HG03280 (cell line): ENCODE measurements at regions not wholly inside any gene's neighbourhood (a gene's known extent, or its start where the extent isn't known, plus 50 kb on each side); places are given as distances from the start of the nearest gene placed in this dataset.
"Not testable (repeated sequence)": the region's sequence is repeated elsewhere in the genome, so short reads cannot be mapped to it uniquely, and the experiment has no call there.

Experiments
- ATAC-seq: cut with Tn5 transposase; IDR thresholded peaks from one replicate; pipeline ENCODE4 v1.9.1; 2021; ENCODE audit warnings: mild to moderate bottlenecking, moderate library complexity; ENCODE audit not compliant: unreplicated experiment

DNA sequence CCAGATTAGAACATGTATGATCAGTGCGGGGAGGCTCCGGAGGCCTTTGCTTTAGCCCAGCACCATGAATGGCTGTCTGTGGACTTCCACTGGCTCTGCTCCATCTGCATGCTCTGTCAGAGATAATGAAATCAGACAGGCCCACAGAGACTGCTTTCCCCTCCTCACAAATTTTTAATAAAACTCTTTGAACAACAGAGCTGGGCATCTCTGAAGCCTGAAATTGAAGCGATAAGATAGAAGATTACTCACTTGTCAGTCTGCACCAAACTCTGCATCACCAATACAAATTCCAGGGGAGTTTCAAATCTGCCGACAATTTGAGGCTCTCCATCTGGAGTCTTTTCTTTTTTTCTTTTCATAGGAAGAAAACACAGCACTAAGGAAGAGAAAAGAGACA is 110.0 kb downstream of the DYRK2 start:
- ATAC-seq, result no peak

DNA sequence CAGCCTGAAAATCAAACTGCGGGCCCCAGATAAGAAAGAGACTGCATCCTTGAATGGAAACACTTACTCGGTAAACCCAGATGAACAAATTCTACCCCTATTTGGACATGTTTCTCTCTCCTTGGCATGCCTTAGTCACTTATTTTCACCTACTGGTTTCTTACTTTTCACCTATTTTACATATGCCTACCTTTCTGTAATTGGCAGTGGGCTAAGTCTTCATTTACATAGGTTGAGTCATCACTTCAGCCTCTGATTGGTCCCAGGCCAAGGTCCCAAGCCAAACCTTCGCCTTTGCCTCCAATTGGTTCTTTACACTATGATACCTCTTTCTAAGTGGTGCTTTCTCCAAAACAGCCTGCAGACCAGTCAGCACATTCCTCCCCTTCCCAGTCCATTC is 111.3 kb downstream of the DYRK2 start:
- ATAC-seq, result no peak

DNA sequence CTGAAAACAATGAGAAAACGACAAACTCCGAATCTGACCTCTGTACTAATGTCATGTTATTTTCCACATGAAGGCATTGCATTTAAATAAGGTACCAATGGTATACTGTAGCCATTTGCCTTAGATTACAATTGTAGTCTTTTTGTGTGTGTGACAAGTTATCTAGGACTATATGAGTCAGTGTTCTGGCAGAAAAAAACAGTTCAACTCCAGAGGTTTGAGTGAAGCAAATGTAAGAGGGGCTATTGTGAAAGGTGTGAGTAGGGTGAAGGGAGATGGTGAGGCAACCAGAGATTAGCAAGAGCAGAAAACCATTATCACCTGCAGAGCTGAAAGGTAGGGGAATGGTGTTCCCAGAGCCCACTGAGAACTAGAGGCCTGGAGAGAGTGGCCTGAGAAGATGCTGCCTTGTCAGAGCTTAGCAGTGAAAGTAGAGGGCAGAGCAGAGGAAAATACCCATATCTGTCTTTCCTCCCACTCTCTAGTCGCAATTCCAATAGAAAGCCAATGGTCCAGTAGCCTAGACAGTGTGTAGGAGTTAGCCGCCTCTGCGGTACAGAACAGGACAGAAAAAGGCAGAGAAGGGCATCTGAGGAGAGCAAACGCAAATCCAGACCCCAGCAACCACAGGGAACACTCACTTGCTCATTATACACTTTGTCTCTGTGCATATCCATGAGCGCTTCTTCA is 112.2 kb downstream of the DYRK2 start:
- ATAC-seq, result no peak

DNA sequence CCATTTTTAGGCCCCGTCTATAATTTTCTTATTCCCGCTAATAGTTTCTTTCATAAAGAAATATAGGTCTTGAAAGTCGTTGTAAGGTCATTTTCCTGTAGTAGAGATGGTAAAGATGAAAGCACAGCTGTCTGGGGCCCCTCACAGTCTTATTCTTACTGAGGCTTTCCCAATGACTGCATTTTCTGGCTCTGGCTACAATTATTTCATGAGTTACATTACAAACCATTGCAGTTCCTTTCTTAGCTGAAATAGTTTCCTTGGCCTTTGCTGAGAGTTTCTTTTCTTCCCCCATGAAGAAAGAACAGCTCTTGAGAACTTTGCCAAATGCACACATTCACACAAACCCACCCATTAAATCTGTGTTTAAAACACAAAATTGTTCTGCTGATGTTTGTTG is 113.0 kb downstream of the DYRK2 start:
- no peak for ATAC-seq

DNA sequence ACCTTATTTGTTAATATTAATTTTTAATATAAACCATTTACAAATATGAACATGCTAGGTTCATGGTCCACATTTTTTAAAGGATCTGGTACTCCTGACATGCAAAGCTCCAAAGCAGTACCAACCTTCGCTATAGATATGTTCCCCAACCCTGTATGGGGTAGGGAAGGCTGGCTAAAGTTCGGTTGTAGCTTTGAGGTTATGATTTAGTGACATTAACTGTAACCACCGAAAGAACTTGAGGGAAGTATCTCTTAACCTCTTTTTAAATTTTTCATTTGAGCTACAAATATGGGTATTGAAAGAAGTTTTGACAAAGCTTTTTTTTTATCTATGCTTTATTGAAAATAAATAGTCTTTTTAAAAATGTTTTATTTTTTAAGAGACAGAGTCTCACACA is 115.5 kb downstream of the DYRK2 start:
- ATAC-seq, result no peak

DNA sequence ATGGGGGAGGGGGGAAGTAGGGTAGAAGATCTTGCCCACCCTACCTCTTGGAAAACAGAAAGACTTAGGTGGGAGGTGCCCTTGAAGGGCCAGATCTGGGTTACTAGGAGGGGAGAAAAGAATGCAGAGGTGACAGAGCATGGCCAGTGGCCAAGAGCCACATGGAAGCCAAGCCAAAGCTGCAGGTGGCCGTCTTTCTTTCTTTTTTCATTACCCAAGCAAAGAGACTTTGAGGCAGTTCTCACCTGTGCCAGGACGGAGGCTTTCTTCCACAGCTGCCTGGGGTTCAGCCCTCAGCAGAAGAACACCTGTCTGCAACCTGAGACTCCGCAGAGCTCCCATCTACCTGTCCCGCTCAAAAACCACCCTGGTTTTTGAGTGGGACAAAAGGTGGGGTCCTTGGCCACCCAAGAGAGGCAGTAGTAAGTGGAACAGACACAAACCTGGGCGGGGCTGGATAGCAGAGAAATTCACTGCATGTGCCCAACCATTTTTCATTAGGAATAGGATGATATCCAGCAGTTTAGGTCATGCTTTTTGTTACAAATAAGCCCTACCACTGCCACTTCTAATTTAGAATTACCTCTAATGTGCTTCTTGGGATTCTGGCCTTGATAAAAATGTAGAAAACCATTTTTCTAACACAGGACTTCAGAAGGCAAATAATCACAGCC is 116.5 kb downstream of the DYRK2 start:
- no peak for ATAC-seq

DNA sequence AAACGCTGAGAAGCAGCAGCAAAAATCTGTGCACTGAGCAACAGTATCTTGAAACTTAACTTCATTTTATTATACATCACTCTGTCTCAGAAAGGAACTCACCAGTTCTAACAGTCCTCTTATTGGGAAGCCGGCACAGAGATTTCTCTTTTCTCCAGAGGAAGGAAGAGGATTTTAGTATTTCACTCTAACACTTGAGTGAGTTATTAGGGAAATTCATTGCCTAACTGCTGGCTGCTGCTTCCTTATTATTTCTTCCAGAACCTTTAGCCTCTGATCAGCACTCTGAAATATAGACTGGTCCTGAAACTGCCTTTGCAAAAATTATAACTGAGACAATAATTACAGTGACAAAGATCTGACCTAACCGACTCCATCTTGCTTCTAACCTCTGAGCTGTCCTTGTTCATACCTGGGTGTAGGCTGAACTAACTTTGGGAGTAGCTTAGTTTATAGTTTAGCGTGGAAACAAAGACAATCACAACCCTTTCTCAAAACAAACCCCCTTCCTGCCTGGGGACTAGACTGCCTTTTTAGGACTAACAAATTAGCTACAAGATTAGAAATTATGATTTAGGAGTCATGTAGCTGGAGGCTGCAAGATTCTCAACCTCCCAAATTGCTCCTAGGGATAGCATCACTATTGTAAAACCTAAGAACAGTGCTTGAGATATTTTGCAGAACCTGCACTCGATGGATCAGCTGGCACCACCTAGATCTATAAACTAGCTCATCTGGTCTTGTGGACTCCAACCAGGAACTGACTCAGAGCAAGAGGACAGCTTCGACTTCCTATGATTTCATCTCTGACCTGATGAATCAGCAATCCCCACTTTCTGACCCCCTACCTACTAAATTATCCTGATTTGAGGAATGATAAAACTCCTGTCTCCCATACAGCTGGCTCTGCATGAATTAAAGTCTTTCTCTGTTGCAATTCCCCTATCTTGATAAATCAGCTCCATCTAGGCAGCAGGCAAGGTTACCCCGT is 117.5 kb downstream of the DYRK2 start:
- no peak for ATAC-seq

DNA sequence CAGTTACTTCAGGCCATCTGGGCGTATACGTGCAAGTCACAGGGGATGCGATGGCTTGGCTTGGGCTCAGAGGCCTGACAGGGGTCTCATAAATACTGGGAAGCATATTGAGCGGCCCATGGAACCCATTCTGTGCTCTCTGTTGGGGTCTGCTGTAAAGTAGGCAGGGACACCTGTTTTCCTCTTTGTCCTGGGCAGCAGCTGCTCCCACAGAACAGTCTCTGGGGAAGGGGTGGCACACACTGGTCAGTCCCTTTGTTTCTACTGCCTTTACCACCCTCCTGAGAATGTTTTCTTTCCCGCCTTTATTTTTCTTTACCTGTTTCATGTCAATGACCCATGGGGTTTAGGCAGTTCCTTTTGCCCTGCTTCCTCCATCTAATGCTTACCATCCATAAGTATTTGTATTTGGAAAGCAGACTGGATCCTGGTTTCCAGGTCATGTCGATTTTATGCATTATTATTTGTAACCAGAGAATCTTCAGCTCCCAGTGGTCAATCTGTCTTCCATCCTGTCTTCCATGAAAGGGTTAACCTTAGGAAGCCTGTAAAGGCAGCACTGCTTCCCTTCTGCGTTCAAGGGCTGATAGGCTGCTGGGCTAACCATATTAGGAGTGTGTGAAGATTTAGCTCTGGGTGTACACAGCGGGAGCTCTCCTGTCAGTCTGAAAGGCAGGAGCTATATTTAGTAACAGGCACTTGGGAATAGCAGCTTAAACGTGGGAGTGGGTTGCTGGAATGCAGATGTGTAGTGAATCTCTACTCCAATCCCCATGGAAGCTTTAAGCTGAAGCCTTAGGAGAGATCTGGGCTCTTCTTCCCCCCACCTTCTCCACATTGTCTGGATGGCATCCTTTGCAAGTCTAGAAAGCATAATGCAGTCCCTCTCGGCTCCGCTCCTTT is 124.0 kb downstream of the DYRK2 start:
- no peak for ATAC-seq

DNA sequence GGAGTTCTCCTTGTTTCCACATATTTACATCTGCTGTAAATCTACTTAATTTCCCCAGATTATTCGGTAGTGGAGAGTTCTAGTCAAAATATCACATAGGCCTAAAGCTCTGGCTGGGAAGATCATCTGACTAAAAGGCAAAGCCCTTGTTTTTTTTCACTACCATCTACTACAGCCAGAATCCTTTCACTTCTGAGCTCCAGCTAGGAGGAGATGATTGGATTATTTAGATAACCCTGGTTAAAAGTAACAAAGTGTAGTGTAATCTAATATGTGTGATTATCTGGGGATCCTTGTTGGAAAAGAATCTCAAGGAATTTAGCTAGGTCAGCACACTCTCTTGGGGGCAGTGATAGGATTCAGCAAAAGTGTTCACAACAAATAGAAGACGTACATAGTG is 125.4 kb downstream of the DYRK2 start:
- no peak for ATAC-seq

DNA sequence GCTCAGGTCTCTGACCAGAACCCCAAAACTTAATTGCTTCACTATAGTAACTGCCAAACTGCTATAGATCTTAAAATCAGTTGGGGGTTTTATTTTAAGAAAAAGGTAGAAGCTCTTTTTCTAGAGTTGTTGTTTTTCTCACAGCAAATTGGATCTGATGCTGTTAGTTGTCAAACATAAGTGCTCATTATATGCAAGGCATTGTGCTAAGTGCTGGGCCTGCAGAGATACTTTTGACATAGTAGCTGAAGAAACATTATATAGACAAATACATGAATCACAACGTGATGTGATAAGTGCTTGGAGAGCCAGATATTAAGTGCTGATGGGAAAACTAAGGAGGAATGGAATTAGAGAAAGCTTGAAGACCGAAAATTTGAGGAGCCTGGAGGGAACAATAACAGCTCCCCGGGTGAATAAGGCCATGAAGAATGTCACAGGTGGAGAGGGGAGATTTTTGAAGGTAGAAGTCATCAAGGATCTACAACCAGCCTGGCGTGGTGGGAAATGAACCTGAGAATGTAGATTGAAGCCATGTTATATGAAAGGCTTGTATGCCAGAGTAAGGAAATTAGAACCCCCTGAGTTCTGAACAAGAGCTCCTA is 126.5 kb downstream of the DYRK2 start:
- no peak for ATAC-seq

DNA sequence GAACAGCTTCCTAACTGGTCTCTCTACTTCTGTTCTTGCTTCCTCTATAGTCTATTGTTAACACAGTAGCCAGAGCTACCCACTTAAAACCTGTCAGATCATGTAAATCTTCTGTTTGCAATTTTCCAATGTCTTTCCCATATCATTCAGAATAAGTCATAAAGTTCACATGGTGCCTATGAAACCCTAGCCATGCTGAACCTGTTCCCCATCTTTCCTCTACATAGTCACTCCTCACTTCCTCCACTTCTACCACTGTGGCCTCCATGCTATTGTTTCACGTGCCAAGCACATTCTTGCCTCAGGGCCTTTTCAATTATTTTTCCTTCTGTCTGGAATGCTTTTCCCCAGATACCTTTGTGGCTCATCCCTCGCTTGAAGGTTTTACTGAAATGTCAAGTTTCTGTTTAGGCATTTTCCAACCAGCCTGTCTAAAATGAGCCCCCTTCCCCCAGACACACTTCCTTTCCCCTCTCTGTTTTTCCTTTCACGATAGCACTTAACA is 132.1 kb downstream of the DYRK2 start:
- no peak for ATAC-seq

DNA sequence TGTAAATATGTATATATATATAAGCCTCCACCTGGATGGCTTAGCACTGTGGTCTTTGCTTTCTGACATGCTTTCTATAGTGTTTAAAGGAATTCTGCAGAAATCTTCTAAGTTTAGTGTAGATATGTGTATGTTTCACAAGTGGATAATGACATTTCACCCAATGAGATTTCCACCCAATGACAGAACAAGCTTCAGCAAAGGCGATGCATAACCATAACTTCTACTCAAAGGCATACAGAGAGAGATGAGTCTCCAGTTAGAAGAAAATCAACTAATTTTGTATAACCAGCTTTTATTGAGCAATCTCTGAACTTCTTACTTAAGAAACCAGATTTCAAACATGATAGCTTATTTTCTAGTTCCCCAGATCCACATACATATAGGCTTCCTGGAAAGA is 134.0 kb downstream of the DYRK2 start:
- ATAC-seq, result no peak

DNA sequence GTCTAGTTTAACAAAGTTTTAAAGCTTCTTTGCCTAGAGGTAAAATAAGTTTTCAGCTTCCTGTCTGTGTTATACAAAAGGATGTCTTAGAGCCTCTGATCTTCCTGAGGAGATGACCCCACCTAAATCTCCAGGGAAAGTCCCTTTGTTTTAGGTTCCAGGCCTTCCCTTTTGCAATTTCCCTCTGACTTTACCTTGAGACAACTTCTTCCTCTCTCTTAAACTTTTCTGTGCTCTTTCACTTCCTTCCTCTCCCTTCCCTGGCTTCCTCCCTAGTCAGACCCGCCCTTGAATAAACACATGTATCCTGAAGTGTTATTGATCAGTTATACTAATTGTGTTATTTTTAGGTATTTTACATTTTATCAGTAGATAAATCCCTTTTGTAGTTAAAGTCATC is 134.8 kb downstream of the DYRK2 start:
- no peak for ATAC-seq

DNA sequence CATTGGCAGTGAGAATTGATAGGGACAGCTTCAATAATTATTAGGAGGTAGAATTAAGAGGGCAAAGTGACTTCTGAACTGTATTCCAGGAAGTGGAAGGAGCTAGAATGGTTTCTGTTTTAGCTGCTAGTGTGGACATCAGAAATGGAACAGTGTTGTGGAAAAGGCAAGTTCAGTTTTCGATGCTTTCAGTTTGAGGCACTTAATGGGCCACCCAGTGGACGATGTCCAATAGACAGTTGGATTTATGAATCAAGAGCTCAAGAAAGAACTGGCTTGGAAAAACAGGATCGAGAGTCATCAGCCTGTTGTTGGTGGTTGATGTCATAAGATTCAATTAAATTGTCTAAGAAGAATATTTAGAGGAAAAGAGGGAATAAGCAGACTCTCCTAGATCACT is 136.3 kb downstream of the DYRK2 start:
- no peak for ATAC-seq

DNA sequence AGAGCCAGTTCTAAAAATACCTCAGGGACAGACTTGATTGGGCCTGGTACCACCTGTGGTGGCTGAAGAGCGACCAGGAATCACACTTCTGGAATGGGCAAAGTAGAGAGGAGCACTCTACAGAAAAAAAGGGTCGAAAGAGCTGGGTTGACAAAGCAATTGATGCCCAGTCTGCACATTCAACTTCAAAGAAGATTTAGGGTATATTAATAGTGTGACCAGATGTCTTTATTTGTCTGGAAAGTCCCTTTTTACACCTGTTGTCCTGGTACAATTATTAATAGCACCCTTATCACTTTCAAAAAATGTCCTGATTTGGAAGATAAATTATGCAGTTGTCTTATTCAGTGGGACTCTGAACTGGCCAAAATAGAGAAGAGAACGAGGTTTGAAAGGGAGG is 137.5 kb downstream of the DYRK2 start:
- ATAC-seq, result no peak

DNA sequence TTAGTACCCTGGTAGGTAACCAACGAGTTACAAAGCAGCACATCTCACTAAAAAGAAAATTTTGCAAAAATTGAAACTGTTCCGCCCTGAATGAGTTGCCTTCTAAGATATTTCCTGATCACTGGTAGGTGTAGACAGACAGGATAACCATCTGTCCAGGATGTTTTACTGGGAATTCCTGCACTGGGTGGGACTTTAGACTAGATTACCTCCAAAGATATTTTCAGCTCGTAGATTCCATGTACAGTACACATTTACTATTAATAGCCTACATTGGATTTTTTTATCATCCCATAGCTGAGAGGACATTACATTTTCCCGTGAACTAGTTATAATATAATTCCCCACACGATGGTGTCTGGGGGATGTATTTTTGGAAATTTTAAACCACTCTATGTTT is 139.6 kb downstream of the DYRK2 start:
- no peak for ATAC-seq

DNA sequence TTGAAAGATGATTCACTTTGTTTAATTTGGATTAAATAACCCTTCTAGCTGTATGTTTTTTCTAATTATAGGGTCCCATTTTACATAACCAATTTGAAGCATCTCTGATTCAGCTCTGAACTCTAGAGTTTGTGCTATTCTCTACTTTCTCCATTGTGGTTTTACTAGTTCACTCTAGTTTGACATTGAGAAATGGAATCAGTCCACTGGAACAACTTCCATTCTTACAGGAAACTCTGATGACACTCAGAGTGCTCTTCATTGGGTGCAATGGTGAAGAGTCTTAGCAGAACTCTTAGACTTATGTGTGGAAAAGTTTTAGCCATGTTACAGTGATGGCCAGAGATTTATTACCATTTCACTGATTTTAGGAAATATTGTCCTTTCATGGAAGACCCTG is 140.7 kb downstream of the DYRK2 start:
- ATAC-seq, result no peak

DNA sequence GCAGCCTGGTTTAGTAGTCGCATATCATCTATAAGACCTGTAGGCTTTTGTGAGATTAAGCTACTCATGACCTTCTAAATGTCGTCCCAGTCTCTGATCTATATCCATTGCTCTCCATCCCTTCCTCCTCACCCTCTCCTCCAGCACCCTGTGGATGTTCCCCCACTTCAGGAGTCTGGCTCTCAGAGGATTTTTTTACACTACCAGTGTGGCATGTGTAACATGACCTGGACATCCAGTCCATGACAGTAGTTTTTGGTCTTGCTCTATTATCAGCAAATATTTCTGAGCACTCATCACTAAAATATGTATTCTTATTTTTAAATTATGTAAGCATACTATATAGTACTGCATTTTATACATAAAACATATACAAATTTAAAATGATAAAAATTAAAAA is 142.1 kb downstream of the DYRK2 start:
- ATAC-seq, result no peak

DNA sequence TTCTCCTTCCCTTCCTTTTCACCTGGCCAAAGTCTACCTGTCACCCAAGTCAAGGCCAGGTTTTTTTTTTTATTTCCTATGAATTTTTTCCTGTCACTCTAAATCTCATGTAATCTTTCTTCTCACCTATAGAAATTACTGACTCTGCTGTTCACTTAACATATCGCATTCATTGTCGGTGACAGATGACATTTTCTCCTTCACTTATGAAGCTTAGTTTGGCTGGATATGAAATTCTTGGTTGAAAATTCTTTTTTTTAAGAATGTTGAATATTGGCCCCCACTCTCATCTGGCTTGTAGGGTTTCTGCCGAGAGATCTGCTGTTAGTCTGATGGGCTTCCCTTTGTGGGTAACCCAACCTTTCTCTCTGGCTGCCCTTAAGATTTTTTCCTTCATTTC is 142.8 kb downstream of the DYRK2 start:
- not testable (repeated sequence) for ATAC-seq

DNA sequence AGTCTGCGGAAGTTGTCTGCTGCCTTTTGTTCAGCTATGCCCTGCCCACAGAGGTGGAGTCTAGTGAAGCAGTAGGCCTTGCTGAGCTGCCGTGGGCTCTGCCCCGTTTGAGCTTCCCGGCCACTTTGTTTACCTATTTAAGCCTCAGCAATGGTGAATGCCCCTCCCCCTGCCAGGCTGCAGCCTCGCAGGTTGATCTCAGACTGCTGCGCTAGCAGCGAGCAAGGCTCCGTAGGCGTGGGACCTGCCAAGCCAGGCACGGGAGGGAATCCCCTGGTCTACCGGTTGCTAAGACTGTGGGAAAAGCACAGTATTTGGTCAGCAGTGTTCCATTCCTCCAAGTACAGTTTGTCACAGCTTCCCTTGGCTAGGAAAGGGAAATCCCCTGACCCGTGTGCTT is 143.6 kb downstream of the DYRK2 start:
- ATAC-seq, result no peak
